PFSK-1 (cell line): ENCODE measurements at regions not wholly inside any gene's neighbourhood (a gene's known extent, or its start where the extent isn't known, plus 50 kb on each side); places are given as distances from the start of the nearest gene placed in this dataset.

ENCODE experiments used
- FOXP2 ChIP-seq: optimal IDR thresholded peaks from 2 replicates; pipeline ENCODE3; 2011; ENCODE audit warnings: borderline replicate concordance, control low read depth, inconsistent platforms; ENCODE audit not compliant: insufficient read depth; ENCODE audit errors: extremely low read length, extremely low read depth
- POLR2AphosphoS5 ChIP-seq: IDR thresholded peaks from 2 replicates; pipeline ENCODE4 v1.6.1; 2012; ENCODE audit warnings: low read depth, mild to moderate bottlenecking, control low read depth, low read length, moderate library complexity
- SIN3A ChIP-seq: IDR thresholded peaks from 2 replicates; pipeline ENCODE4 v1.6.1; 2012; ENCODE audit warnings: mild to moderate bottlenecking, low read length, moderate library complexity, borderline replicate concordance; ENCODE audit not compliant: insufficient read depth
- TAF1 ChIP-seq: IDR thresholded peaks from 2 replicates; pipeline ENCODE4 v1.6.1; 2012; ENCODE audit warnings: low read length, control low read depth, borderline replicate concordance; ENCODE audit not compliant: insufficient read depth
- TF ChIP-seq, protein P1 (sequence below), 2 experiments: IDR thresholded peaks; 2 replicates each; pipeline versions ENCODE4 v1.6.1 to v1.8.0; 2011 to 2012; ENCODE audit warnings: low read depth in 2 of 2, low read length in 2 of 2, control low read depth in 1 of 2, inconsistent platforms in 1 of 2, mild to moderate bottlenecking in 1 of 2, moderate library complexity in 1 of 2; ENCODE audit not compliant: insufficient read depth in 1 of 2

DNA sequence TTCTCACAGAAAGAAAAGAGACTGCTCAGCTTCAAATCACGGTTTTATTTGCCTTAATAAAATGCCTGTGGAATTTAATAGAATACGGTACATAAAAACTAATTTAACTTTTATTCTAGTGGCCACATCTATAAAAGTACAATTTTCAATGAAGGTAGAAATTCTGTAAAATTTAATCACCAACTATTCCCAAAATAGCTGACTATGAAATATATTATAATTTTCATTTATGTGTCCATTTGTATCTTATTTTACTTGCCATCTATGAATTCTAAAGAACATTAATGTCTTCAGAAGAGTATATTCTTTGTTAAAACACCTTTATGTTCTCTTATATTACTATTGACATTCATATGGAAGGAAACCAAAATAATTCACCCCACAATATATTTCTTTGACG lies 192.6 kb downstream of the BTBD3 start:
- TF ChIP-seq FOXP2 = no peak
- TF ChIP-seq TAF1 = no peak
- no peak for TF ChIP-seq POLR2AphosphoS5
- TF ChIP-seq SIN3A = no peak
- TF ChIP-seq, protein P1, sequence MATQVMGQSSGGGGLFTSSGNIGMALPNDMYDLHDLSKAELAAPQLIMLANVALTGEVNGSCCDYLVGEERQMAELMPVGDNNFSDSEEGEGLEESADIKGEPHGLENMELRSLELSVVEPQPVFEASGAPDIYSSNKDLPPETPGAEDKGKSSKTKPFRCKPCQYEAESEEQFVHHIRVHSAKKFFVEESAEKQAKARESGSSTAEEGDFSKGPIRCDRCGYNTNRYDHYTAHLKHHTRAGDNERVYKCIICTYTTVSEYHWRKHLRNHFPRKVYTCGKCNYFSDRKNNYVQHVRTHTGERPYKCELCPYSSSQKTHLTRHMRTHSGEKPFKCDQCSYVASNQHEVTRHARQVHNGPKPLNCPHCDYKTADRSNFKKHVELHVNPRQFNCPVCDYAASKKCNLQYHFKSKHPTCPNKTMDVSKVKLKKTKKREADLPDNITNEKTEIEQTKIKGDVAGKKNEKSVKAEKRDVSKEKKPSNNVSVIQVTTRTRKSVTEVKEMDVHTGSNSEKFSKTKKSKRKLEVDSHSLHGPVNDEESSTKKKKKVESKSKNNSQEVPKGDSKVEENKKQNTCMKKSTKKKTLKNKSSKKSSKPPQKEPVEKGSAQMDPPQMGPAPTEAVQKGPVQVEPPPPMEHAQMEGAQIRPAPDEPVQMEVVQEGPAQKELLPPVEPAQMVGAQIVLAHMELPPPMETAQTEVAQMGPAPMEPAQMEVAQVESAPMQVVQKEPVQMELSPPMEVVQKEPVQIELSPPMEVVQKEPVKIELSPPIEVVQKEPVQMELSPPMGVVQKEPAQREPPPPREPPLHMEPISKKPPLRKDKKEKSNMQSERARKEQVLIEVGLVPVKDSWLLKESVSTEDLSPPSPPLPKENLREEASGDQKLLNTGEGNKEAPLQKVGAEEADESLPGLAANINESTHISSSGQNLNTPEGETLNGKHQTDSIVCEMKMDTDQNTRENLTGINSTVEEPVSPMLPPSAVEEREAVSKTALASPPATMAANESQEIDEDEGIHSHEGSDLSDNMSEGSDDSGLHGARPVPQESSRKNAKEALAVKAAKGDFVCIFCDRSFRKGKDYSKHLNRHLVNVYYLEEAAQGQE (IDR thresholded peaks at IDR 0.05; ENCODE audit: insufficient read depth in 1 of 2, low read depth in 2 of 2, low read length in 2 of 2) = no peak

DNA sequence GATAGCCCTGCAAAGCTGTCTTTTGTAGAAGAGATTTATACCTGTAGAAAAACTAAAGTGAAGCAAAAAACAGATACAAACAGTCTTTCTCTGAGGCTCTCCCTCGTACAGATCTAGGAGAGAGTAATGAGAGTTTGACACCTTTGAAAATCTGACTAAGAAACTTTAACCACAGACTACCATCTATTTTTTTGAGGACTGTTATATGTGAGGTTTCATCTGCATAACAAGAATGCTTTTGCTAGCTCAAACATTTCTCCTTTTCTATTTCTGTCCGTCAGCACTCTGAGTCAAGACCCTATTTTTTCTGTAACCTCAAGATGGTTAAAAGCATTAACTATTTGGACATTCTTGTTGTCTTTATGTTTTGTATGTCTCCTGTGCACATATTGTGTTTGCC lies 193.0 kb downstream of the BTBD3 start:
- no peak for TF ChIP-seq SIN3A
- TF ChIP-seq, protein P1 (IDR thresholded peaks at IDR 0.05; ENCODE audit: insufficient read depth in 1 of 2, low read depth in 2 of 2, low read length in 2 of 2) = no peak
- TF ChIP-seq FOXP2 = no peak

DNA sequence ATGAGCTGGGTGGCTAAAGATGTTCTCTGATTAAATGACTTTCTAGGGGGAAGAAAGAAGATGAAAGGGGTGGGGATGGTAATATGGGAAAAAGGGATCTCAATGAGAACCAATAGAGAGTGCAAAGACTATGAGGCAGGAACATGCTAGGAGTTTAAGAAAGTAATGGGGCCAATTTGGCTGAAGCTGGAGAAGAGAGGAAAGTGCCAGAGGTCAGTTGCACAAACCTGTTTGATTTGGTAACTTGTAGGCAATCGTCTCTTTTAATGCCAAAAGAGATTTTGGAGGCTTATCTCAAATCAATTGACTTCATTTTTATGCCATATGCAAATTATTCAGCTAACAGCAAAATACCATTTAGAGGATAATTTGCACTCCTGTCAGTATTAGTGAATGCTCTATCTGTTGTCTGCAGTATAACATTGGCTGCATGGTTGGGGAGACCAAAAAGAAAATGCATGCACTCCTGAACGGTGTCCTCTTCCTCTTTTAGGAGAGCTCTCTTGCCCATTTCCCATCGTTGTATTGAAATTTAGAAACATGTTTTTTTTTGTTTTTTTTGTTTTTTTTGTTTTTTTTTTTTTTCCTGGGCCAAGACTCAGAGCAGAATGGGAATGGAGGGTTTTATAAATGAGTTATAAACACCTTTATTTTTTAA lies 193.9 kb downstream of the BTBD3 start:
- TF ChIP-seq FOXP2 = no peak
- TF ChIP-seq TAF1 = no peak
- no peak for TF ChIP-seq POLR2AphosphoS5
- TF ChIP-seq, protein P1 (IDR thresholded peaks at IDR 0.05; ENCODE audit: insufficient read depth in 1 of 2, low read depth in 2 of 2, low read length in 2 of 2) = no peak
- no peak for TF ChIP-seq SIN3A

DNA sequence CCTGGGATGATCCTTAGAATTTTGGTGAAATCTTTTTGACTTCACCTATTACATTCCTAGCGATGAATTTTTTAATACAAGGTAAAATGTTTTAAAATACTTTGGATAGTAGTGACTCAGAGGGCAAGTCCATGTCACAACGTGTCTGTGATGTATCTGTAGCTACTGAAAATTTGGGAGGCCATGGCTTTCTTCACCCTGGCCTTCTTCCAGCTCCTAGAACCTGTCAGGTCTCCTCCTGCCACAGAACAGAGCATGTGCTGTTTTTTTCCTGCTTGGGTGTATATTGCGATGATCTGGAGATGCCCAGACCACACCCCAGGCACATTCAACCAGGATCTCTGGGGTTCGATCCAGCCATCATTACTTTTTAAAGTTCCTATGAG lies 194.4 kb downstream of the BTBD3 start:
- no peak for TF ChIP-seq POLR2AphosphoS5
- TF ChIP-seq, protein P1 (IDR thresholded peaks at IDR 0.05; ENCODE audit: insufficient read depth in 1 of 2, low read depth in 2 of 2, low read length in 2 of 2) = no peak
- no peak for TF ChIP-seq FOXP2
- TF ChIP-seq SIN3A = no peak
- no peak for TF ChIP-seq TAF1

DNA sequence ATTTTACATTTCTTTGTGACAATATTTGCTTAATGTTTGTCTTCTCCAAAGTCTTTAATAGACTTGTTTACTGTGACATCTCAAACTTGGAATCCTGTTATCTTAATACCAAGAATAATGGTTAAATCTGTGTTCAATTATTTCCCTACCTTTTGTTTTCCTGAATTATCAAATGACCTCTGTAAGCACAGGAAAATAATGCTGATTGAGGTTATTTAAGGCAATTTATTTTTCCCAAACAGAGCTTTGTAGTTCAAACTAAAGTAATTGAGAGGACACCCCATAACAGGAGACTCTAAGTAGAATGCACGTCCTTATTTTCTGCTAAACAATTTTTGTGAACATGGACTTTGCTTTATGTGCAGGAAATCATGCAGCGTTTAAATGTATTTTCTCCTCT lies 195.0 kb downstream of the BTBD3 start:
- TF ChIP-seq FOXP2 (no peak), SIN3A (no peak), TAF1 (no peak), POLR2AphosphoS5 (no peak)
- TF ChIP-seq, protein P1 (IDR thresholded peaks at IDR 0.05; ENCODE audit: insufficient read depth in 1 of 2, low read depth in 2 of 2, low read length in 2 of 2) = no peak
